ENCODE measurements at regions not wholly inside any gene's neighbourhood (a gene's known extent, or its start where the extent isn't known, plus 50 kb on each side); places are given as distances from the start of the nearest gene placed in this dataset.

DNA sequence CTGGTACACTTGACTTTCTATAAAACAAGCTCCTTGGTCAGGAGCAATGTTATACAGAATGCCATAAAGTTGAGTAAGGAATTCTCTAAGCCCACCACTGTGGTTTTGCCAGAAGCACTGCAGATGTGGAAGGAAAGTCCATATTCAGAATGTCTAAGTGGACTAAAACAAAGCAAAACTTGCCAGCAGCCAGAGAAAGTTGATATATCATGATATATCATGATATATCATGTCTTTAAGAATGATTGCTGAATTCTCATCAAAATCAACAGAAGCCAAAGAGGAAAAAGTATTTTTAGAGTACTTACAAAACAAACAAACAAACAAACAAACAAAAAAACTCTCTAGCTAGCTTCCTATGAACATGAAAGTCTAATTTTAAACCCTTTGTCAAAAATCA, 424.8 kb upstream of the OR4E1 start:
- no peak for DNase-seq (ENCODE audit: low spot score)

DNA sequence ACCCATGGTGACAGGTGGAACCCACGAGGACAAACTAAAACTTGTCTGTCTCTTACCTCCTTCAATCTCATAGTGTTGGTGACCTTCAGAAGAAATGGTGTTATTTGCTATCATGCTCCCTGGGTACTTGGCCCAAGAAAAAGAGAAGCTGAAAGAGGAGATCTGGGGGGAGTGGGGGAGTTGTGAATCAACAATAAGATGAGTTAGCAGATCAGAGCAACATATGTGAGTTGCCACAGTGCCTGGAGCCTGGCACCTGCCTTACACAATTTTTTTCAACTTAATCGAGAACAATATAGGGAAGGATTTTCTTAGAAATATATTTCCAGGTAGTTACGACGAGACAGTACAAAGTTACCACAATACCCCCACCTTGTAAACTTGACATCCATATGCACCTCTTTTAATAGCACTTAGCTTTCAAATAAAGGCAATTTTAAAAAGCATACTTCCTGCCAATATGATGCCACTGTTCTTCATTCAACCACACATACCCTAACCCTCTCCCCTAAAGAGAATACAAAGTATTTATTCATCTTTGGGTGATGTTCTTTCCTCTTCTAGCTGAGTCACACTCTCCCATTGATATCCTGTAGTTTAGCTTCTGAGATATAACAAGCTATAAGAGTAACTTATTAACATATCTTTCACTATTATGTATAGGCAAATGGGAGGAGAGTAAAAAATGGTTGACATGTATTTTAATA, 424.1 kb upstream of the OR4E1 start:
- no peak for DNase-seq (ENCODE audit: low spot score)

DNA sequence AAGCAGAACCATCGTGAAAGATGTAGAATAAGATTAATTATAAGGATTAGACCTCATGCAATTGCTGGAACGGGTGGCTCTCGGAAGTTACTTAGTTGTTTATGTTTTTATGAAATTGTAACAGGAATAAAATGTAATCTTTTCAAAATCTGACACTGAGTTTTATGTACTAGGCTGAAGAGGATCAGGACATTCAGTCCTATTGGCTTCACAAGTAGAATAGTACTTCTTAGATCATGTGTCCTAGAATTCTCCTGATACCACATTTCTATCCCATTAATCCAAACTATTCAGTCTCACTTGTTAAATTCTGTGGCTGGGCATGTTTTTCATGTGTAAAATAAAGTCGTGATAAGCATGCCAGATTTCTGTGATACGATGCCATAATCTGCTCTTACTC, 423.5 kb upstream of the OR4E1 start:
- no peak for DNase-seq (ENCODE audit: low spot score)

DNA sequence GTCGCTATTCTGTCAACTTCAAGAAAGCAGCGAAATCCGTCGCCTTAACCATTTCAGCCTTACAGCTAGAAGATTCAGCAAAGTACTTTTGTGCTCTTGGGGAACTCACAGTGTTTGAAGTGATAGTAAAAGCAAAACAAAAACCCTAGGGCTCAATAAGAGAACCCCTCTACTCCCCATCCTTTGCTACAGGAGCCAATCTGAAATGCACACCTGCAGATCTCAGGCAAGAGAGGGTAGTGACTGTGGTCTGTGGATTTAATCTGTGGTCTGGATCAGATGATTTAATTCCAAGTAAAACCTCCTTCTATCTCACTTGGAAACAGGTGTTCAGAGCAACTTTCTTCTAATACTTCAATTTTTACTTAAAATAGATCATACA, 422.9 kb upstream of the OR4E1 start:
- no peak for DNase-seq (ENCODE audit: low spot score)

DNA sequence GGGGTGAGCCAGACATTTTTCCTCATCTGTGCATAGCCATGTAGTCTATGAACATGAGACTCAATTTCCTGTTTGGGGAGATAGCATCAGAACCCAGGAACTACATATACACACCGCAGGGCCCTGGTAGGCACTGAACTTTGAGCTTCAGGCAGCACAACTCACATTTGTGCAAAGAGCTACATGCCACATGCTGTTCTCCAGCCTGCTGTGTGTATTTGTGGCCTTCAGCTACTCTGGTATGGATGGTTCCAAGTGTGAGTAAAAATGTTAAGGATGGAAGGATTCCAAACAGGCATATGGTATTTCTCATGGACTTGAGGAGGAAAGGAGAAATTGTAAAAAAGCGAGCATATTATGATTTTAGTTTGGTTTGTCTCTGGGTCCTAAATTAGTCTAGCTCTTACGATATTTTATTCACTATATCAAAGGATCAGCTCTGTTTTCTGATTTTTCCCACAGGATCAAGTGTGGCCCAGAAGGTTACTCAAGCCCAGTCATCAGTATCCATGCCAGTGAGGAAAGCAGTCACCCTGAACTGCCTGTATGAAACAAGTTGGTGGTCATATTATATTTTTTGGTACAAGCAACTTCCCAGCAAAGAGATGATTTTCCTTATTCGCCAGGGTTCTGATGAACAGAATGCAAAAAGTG, 422.4 kb upstream of the OR4E1 start:
- DNase-seq (ENCODE audit: low spot score) = no peak

DNA sequence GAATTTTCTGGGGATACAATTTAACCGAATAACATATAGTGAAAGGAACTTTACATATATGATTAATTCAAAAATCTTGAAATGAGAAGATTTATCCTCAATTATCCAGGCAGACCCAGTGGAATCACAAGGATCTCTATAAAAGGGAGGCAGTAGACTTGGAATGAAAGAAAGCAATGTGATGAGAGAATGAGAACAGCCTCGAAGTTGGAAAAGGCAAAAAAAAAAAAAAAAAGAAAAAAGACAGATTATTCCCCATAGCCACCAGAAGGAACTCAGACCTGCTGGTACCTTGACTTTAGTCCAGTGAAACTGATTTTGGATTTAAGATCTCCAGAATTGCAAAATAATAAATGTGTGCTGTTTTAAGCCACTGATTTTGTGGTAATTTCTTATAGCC, 416.3 kb upstream of the OR4E1 start:
- no peak for DNase-seq (ENCODE audit: low spot score)

DNA sequence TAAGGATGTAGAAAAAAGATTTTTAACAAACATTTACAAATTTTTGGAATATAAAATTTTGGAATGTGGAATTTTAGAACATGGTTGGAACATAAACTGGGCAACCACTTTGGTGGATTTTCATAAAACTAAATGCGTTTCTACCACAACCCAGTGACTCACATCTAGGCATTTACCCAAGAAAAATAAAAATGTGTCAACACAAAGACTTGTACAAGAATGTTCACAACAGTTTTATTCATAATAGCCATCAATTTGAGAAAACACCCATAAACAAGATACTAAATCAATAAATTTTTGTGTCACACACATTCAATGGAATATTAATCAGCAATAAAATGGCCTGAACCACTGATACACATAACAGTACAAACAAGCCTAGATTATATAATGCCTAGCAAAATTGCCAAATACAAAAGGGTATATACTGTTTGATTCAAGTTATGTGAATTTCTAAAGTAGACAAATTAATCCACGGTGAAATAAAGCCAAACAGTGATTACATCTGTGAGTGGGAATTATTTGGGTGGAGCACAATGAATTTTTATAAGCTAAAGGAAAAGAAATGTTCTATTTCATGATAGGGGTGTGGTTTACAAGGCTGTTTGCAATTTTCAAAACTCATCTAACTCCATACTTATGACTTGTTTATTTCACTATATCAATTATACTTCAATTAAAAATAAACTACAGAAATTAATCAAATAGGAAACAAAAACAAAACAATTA, 415.2 kb upstream of the OR4E1 start:
- no peak for DNase-seq (ENCODE audit: low spot score)

DNA sequence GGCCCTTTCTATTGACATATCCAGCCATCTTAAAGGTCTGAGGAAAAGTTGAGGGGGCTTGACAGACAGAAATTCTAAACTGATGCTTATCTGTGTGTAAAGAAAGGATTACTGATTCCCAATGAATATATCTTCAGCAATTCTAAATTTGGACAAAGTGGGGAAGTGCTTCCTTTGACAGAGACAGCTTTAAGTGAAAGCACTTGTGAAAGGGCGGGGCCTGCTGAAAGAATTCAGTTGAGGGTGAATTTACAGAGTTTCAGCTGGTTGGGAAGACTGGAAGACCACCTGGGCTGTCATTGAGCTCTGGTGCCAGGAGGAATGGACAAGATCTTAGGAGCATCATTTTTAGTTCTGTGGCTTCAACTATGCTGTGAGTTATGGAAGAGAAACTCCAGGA, 412.5 kb upstream of the OR4E1 start:
- no peak for DNase-seq (ENCODE audit: low spot score)

DNA sequence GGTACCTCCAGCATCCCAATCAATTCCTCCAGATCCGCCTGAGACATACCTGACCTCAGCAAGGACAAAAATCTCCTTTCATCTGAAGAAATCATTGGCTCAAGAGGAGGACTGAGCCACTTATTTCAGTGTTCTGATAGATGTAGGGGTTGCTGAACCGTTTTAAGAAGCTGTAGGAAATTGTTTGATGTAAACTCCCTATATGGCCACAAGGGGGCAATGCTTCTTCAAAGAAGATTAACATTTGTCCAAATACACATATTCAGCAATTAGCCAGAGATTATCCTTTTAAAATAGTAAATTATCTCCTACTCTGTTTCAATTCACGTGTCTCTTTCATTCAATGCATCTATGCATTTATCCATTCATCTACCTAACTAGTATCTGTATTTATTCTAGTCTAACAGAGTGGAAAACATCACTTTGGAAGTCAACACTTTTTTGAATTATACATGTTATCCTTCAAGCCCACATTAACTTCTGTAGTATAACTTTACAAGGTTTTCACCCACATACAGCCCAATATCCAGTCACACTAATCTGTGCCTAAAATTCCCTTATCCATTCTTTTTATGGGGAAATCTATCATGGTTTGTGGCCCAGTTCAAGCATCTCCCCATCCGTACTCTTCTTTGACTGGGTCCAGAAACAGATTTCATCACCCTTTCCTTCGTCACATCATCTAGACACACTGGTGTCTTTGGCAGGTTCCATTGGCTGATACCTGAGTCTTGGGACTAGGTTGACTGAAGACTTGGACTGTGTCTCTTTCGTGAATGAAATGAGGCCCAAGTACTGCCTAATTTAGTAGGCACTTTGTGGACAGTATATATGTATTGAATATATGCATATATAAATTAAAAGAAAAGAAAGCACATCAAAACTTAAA, 411.0 kb upstream of the OR4E1 start:
- DNase-seq (ENCODE audit: low spot score) = peak; percentile 40

DNA sequence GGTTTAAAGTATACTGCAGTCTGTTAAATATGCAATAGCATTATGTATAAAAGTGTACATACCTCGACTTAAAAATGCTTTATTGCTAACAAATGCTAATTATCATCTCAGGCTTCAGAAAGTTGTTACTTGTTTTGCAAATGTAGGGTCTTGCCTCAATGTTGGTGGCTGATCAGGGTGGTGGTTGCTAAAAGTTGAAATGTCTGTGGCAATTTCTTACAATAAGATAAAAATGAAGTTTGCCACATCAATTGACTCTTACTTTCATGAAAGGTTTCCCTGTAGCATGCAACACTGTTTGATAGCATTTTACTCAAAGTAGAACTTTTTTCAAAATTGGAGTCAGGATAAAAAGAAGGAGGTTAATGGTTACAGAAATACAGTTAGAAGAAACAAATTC, 407.7 kb upstream of the OR4E1 start:
- no peak for DNase-seq (ENCODE audit: low spot score)

DNA sequence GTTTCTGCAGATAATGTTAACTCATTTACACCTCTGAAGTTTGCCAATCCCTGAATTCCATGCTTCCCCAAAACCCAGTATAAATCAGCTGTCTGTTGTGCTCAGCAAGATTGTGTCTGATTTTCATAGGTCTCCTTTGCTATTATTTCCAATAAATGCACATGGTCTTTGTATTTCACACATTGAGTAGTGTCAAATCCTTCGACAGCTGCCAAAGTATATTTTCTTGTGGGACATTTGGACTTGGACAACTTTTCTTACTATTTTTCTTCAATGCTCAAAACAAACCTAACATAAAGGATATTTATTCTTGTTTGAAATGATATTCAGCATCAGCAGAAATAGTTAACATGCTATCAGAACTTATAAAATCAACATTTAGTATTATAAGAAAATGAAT, 406.1 kb upstream of the OR4E1 start:
- no peak for DNase-seq (ENCODE audit: low spot score)

DNA sequence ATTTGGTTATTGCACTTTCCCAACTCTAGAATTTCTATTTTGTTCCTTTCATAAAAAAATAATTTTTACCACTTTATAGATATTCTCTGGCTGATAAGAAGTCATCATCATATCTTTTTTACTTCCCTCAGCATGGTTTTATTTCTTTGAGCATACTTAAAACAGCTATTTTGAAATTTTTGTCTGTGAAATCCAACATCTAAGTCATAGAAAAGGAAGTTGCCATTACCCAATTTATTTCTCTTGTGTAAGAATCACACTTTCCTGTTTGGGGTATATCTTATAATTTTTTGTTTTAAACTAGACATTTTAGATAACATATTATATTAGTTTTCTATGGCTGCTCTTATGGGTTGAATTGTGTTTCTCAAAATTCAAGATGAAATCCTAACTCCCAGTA, 400.2 kb upstream of the OR4E1 start:
- no peak for DNase-seq (ENCODE audit: low spot score)

DNA sequence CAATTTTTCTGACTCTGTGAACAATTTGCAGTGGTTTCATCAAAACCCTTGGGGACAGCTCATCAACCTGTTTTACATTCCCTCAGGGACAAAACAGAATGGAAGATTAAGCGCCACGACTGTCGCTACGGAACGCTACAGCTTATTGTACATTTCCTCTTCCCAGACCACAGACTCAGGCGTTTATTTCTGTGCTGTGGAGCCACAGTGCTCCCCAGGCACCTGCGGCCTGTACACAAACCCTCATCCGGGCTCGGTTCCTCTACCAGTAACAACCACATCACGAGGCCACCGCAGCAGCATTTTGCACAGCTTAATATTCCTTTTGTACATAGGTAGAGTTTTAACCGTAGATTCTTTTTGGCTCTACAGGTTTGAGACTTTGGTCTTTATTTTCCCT, 397.4 kb upstream of the OR4E1 start:
- no peak for DNase-seq (ENCODE audit: low spot score)

DNA sequence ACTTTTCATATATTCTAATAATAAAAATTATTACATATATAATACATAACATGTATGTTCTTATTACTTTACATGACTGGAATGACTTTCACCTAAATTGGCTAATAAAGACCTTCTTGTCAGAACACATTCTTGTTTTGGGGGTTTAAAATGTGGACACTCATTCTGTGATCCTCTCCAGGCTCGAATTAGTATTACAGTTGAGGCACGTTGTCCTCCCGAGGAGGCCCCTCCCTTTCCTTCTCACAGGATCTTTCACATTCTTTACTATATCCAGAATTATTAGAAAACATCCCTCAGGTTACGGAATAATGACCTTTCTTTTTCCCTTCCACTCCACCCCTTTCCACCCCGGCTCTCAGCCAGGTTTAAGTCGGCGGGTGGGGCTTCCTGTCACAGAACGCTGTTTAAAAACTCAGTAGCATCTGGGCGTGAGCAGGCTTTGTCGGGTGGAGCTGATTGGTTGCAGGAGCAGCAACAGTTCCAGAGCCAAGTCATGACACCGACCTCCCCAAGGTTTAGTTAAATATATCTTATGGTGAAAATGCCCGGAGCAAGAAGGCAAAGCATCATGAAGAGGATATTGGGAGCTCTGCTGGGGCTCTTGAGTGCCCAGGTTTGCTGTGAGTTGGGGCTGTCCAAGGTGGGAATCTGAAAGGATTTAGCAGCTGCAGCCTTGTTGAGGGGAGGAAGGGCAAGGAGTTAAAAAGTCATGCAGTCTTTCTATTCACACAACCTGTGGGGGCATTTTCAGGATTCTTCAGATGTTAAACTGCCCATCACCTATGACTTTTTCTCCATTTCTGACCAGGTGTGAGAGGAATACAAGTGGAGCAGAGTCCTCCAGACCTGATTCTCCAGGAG, 396.7 kb upstream of the OR4E1 start:
- DNase-seq (ENCODE audit: low spot score) = no peak

DNA sequence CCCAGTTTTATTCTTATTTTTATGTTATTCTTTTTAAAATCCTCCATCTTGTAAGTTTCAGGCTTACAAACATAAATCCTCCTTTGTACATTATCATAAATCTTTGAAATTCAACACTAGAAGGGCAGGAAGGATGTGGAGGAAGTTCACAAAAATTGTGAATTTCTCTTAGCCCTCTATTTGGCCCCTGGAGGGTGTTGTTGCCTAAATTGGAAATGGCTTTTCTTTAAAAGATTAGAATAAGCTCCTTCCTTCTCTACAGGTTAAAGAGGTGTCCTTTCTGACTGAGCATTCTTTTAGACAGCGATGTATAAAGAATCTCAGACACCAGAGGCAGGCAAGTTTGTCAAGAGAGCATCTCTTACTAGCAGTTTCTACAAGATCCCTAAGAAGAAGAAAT, 391.7 kb upstream of the OR4E1 start:
- DNase-seq (ENCODE audit: low spot score) = no peak

DNA sequence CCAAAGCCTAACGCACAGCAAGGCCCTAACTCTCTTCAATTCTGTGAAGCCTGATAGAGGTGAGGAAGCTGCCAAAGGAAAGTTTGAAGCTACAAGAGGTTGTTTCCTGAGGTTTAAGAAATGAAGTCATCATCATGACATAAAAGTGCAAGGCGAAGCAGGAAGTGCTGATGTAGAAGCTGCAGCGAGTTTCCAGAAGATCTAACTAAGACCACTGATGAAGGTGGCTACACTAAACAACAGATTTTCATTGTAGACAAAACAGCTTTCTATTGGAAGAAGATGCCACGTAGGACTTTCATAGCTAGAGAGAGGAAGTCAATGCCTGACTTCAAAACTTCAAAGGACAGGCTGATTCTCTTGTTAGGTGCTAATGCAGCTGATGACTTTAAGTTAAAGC, 385.6 kb upstream of the OR4E1 start:
- no peak for DNase-seq (ENCODE audit: low spot score)

DNA sequence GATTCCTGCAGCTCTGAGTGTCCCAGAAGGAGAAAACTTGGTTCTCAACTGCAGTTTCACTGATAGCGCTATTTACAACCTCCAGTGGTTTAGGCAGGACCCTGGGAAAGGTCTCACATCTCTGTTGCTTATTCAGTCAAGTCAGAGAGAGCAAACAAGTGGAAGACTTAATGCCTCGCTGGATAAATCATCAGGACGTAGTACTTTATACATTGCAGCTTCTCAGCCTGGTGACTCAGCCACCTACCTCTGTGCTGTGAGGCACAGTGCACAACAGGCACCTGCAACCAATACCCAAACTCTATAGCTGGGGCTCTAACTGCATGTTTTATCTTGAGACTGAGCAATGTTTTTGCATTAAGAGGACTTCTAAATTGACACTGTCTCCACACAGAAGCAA, 379.2 kb upstream of the OR4E1 start:
- no peak for DNase-seq (ENCODE audit: low spot score)

DNA sequence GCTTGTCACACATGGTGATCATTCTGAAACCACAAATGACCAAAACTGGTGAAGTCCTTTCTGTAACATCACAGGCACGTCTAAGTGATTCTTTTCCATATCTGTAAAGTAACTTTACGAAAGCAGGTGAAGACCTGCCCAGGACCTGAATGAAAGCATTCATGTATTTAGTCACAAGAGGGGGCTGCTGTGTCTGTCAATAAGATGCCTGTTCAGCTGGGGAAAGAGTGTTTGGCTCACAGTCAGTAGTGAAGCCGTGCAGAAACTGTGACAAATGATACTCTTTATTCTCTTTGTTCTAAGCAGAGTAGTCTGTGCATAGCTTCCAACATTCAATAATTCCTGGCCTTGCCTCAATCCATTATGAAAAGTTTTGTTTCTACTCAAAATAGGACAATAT, 373.5 kb upstream of the OR4E1 start:
- no peak for DNase-seq (ENCODE audit: low spot score)

DNA sequence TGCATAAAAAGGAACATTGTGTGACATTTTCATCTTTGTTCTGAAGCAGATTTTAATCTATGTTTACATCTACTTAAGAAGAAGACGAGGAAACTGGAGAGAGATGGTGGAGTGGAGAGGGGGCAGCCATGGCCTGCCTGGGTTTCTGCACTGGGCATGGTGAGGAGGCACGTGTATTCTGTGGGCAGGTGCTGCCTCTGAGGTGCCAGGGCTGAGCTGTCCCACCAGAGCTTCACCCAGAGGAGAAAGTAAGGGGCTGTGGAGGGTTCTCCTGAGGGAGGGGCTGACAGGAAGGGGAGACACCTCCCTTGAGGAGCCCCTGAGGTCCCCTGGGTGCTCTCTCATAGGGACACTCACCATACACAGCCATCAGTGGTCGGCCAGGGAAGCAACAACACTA, 372.4 kb upstream of the OR4E1 start:
- DNase-seq (ENCODE audit: low spot score) = no peak

DNA sequence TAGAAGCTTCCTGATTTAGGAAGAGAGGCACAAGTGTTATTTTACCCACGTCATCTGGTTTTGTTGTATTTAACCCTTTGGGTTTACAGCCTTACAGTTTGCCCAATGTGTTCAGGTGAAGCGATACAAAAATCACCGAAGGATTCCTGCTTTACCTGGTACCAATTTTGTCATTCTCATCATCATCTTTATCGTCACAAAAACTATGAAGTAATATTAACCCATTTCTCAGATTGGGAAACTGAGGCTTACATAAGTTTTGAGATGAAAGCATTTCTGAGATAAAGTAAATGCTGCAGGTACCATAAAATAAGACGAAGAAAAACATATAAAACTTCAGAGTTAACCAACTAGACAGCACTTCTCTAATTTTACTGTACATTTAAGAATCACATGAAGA, 370.6 kb upstream of the OR4E1 start:
- DNase-seq (ENCODE audit: low spot score) = no peak

DNA sequence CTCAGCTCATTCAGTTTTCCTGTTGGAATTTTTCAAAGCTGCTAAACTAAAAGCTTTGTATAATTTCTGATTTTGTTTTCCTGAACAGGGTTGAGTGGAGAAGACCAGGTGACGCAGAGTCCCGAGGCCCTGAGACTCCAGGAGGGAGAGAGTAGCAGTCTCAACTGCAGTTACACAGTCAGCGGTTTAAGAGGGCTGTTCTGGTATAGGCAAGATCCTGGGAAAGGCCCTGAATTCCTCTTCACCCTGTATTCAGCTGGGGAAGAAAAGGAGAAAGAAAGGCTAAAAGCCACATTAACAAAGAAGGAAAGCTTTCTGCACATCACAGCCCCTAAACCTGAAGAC, 367.1 kb upstream of the OR4E1 start:
- no peak for DNase-seq (ENCODE audit: low spot score)

Measured in hematopoietic multipotent progenitor cell treated with erythropoietin and hydrocortisone succinate and interleukin-3 and kit ligand, for 17 days (in vitro differentiated cells).